ENCODE measurements at regions not wholly inside any gene's neighbourhood (a gene's known extent, or its start where the extent isn't known, plus 50 kb on each side); places are given as distances from the start of the nearest gene placed in this dataset.

GRCh38 chr10:129030996-129031843 is 435.8 kb upstream of the MGMT start:
- TF ChIP-seq CTCF (IDR thresholded peaks at IDR 0.05; ENCODE audit: low read length) (peak; percentile 88), EZH2 (IDR thresholded peaks at IDR 0.05; ENCODE audit: borderline replicate concordance, low read length) (no peak)
